ENCODE measurements at regions not wholly inside any gene's neighbourhood (a gene's known extent, or its start where the extent isn't known, plus 50 kb on each side); places are given as distances from the start of the nearest gene placed in this dataset.
A peak's percentile ranks its signal among the peaks of the same experiment; 100 is the strongest.

- TF ChIP-seq CEBPB (IDR thresholded peaks at IDR 0.05; ENCODE audit: low read depth, low read length) (peak; percentile 68), BHLHE40 (IDR thresholded peaks at IDR 0.05; ENCODE audit: low read depth, low read length) (0 out of 2 replicates have a peak, but pooled peaks have one; percentile 7), NFE2L2 (IDR thresholded peaks at IDR 0.05; ENCODE audit: low read depth, low read length) (no peak)
Measured at GRCh38 chr6:72553531-72554511, 68.0 kb upstream of the KCNQ5 start (continued).

- POLR2A ChIA-PET (ENCODE audit: unreplicated experiment): no interaction called here
- H4K91ac ChIP-seq (ENCODE audit: insufficient read depth, low read depth, low read length): peak overlapping the region; percentile 77
- DNase-seq (peak; percentile 17), ATAC-seq (ENCODE audit: low read depth) (peak; percentile 24; the same call in 1 of the 2 replicates)
- peak overlapping the region; percentile 89; the same call in 1 of the 2 replicates for H3K18ac ChIP-seq (ENCODE audit: low read depth, low read length)
- no peaks in the 10 kb centered on the region for H3K79me1 ChIP-seq (ENCODE audit: low read depth in 1 of 2, low read length in 2 of 2)
- H2BK20ac ChIP-seq (ENCODE audit: low read depth, low read length): peak overlapping the region; percentile 93
- H2BK5ac ChIP-seq (ENCODE audit: low read depth, low read length, poor library complexity, severe bottlenecking): peak overlapping the region; percentile 93
- peak overlapping the region; percentile 95 for H2BK120ac ChIP-seq (ENCODE audit: low read depth, low read length)
- H3K27ac ChIP-seq (ENCODE audit: insufficient read depth, low read length): peak overlapping the region; percentile 48; the same call in 1 of the 2 replicates
- CTCF ChIA-PET: interaction anchor here (1.2 kb wide), 1 partner anchor 26 kb away, joined by 3 read pairs; no protein-coding TSS in a partner anchor
- H3K9ac ChIP-seq (ENCODE audit: low read depth, low read length): peak overlapping the region; percentile 40; the same call in 1 of the 2 replicates
- no TSS peak for BruUV-seq (replicated peaks)
- H3K23ac ChIP-seq (ENCODE audit: low read depth, low read length): peak overlapping the region; percentile 70
- peak overlapping the region; percentile 55 for H3K56ac ChIP-seq (ENCODE audit: extremely low read depth, insufficient read depth, low read length)
- peak overlapping the region; percentile 66 for H2AFZ ChIP-seq (replicated peaks; ENCODE audit: low read length, poor library complexity)
- intact Hi-C loops (cut with micrococcal nuclease) (no loop called here), in situ Hi-C loops (cut with MboI; ENCODE audit: low sequenced_read_pairs) (no loop called here), dilution Hi-C loops (cut with HindIII; ENCODE audit: low sequenced_read_pairs, unreplicated experiment) (no loop called here)
- H3K4me1 ChIP-seq (ENCODE audit: control insufficient read depth, insufficient read depth, low read length): peaks cover 6% of the 10 kb centered on the region; the same call in 1 of the 2 replicates
- H3K4ac ChIP-seq (ENCODE audit: low read depth, low read length): peak overlapping the region; percentile 87
- H4K20me1 ChIP-seq (ENCODE audit: insufficient read depth, low read length): no peaks in the 10 kb centered on the region
- H3K4me2 ChIP-seq (ENCODE audit: low read depth, low read length): peak overlapping the region; percentile 66; the same call in 1 of the 2 replicates
- no peak overlapping the region for H3K4me3 ChIP-seq (ENCODE audit: insufficient read depth, low read depth, low read length)
- H4K8ac ChIP-seq (ENCODE audit: low read depth in 2 of 2, low read length in 2 of 2): peak overlapping the region; percentile 40 to 80
- no CpG with 5 or more reads among the region's 4 CpGs for WGBS, 2 experiments (ENCODE audit: extremely low coverage in 2 of 2, insufficient read length in 1 of 2)
- TF ChIP-seq NFE2L2 (IDR thresholded peaks at IDR 0.05; ENCODE audit: low read depth, low read length): no peak
- 0 out of 2 replicates have a peak, but pooled peaks have one; percentile 7 for TF ChIP-seq CTCF (conservative IDR thresholded peaks at IDR 0.05; ENCODE audit: low read depth, low read length)
- no peak for TF ChIP-seq RFX5 (IDR thresholded peaks at IDR 0.05; ENCODE audit: low read depth, low read length)
- TF ChIP-seq POLR2A (IDR thresholded peaks at IDR 0.05; ENCODE audit: low read depth, low read length): no peak
- TF ChIP-seq SMC3 (IDR thresholded peaks at IDR 0.05; ENCODE audit: low read depth, low read length): no peak
- no peak for TF ChIP-seq ELK1 (IDR thresholded peaks at IDR 0.05; ENCODE audit: borderline replicate concordance, low read depth, low read length)
- H3K36me3 ChIP-seq (ENCODE audit: control insufficient read depth, insufficient read depth, low read length): no peaks in the 10 kb centered on the region
- H3K9me1 ChIP-seq (ENCODE audit: insufficient read depth, low read length): no peaks in the 10 kb centered on the region
- peak overlapping the region; percentile 64 for H2AK5ac ChIP-seq (ENCODE audit: low read depth, low read length)
- H3K9me3 ChIP-seq (ENCODE audit: control insufficient read depth, insufficient read depth, low read length): no peaks in the 10 kb centered on the region
- no peak overlapping the region for H2AK9ac ChIP-seq (replicated peaks; ENCODE audit: low read depth, low read length, poor library complexity)
- no peaks in the 10 kb centered on the region for H3K27me3 ChIP-seq (ENCODE audit: control insufficient read depth, insufficient read depth, low read length)
- H4K5ac ChIP-seq (ENCODE audit: low read depth, low read length): peak overlapping the region; percentile 46; the same call in 1 of the 2 replicates
- peak overlapping the region; percentile 88 for H3K14ac ChIP-seq (replicated peaks; ENCODE audit: low read depth, low read length)
- peak overlapping the region; percentile 49; the same call in 2 of the 3 replicates for H2BK15ac ChIP-seq (ENCODE audit: low read depth, low read length)
Measured at GRCh38 chr6:72554761-72555221, 67.1 kb upstream of the KCNQ5 start.
